ENCODE measurements at regions not wholly inside any gene's neighbourhood (a gene's known extent, or its start where the extent isn't known, plus 50 kb on each side); places are given as distances from the start of the nearest gene placed in this dataset.

GRCh38 chr21:27362249-27362648, 395.4 kb upstream of the ADAMTS5 start:
- Mint-ChIP-seq H3K36me3 (peaks cover 4% of the 10 kb centered on the region; the same call in 1 of the 2 replicates), H3K27ac (no peak overlapping the region), H3K4me1 (no peaks in the 10 kb centered on the region), H3K4me3 (no peak overlapping the region), H3K27me3 (ENCODE audit: low read depth) (no peaks in the 10 kb centered on the region), H3K9me3 (peaks cover 3% of the 10 kb centered on the region)
- ChIA-PET CTCF (no interaction called here), POLR2A (no interaction called here)
- TF ChIP-seq ZNF138 (CRISPR knock-in tag; conservative IDR thresholded peaks at IDR 0.05) (no peak), E2F5 (CRISPR knock-in tag; IDR thresholded peaks at IDR 0.05) (no peak), MYBL2 (CRISPR knock-in tag; IDR thresholded peaks at IDR 0.05) (no peak), AR (CRISPR knock-in tag; IDR thresholded peaks at IDR 0.05) (no peak), NR2C2 (CRISPR knock-in tag; IDR thresholded peaks at IDR 0.05) (no peak), JAZF1 (CRISPR knock-in tag; IDR thresholded peaks at IDR 0.05) (no peak), FOXP1 (CRISPR knock-in tag; IDR thresholded peaks at IDR 0.05; ENCODE audit: borderline replicate concordance) (no peak), ARID4B (CRISPR knock-in tag; IDR thresholded peaks at IDR 0.05; ENCODE audit: borderline replicate concordance) (no peak), ZNF423 (CRISPR knock-in tag; IDR thresholded peaks at IDR 0.05) (no peak), OVOL2 (CRISPR knock-in tag; IDR thresholded peaks at IDR 0.05; ENCODE audit: borderline replicate concordance) (no peak), ZNF281 (CRISPR knock-in tag; IDR thresholded peaks at IDR 0.05) (no peak), E2F4 (CRISPR knock-in tag; IDR thresholded peaks at IDR 0.05; ENCODE audit: borderline replicate concordance, low read depth) (no peak), ESRRA (CRISPR knock-in tag; IDR thresholded peaks at IDR 0.05; ENCODE audit: borderline replicate concordance) (no peak)
- no peak for DNase-seq (ENCODE audit: low spot score)
- ATAC-seq: peak; percentile 65; the same call in 1 of the 2 replicates

GRCh38 chr21:27359141-27359540, 392.3 kb upstream of the ADAMTS5 start:
- ATAC-seq (no peak), DNase-seq (ENCODE audit: low spot score) (no peak)
- Mint-ChIP-seq H3K4me3 (no peak overlapping the region), H3K9me3 (no peaks in the 10 kb centered on the region), H3K36me3 (no peaks in the 10 kb centered on the region), H3K27ac (no peak overlapping the region), H3K4me1 (no peaks in the 10 kb centered on the region), H3K27me3 (ENCODE audit: low read depth) (no peaks in the 10 kb centered on the region)
- POLR2A ChIA-PET: no interaction called here
- CTCF ChIA-PET: no interaction called here
- no peak for TF ChIP-seq ZNF219 (CRISPR knock-in tag; IDR thresholded peaks at IDR 0.05; ENCODE audit: borderline replicate concordance)
- TF ChIP-seq FOXP4 (CRISPR knock-in tag; IDR thresholded peaks at IDR 0.05): no peak
- TF ChIP-seq TP53 (CRISPR knock-in tag; IDR thresholded peaks at IDR 0.05): no peak
- TF ChIP-seq ETV6 (CRISPR knock-in tag; IDR thresholded peaks at IDR 0.05): no peak
- no peak for TF ChIP-seq HMGA2 (CRISPR knock-in tag; IDR thresholded peaks at IDR 0.05)
- TF ChIP-seq FOXJ3 (CRISPR knock-in tag; IDR thresholded peaks at IDR 0.05; ENCODE audit: borderline replicate concordance): no peak
- TF ChIP-seq MLX (CRISPR knock-in tag; IDR thresholded peaks at IDR 0.05): no peak
- no peak for TF ChIP-seq RELA (CRISPR knock-in tag; IDR thresholded peaks at IDR 0.05; ENCODE audit: borderline replicate concordance)
- TF ChIP-seq KAT7 (CRISPR knock-in tag; IDR thresholded peaks at IDR 0.05; ENCODE audit: borderline replicate concordance): no peak
